ENCODE measurements at regions not wholly inside any gene's neighbourhood (a gene's known extent, or its start where the extent isn't known, plus 50 kb on each side); places are given as distances from the start of the nearest gene placed in this dataset.

GRCh38 chr18:41700416-41700815, 254.6 kb upstream of the PIK3C3 start:
- TF ChIP-seq STAT1 (IDR thresholded peaks at IDR 0.05; ENCODE audit: unreplicated experiment) (no peak), ZNF331 (CRISPR knock-in tag; IDR thresholded peaks at IDR 0.05; ENCODE audit: low read depth) (no peak), CTCF (conservative IDR thresholded peaks at IDR 0.05; ENCODE audit: low read depth in 2 of 2) (no peak), JUNB (IDR thresholded peaks at IDR 0.05; ENCODE audit: unreplicated experiment) (no peak), POLR2AphosphoS5 (IDR thresholded peaks at IDR 0.05; ENCODE audit: low read depth) (no peak), CREB1 (CRISPR knock-in tag; IDR thresholded peaks at IDR 0.05; ENCODE audit: low read depth) (no peak), EZH2 (IDR thresholded peaks at IDR 0.05; ENCODE audit: low read depth, unreplicated experiment) (no peak), ZNF114 (CRISPR knock-in tag; IDR thresholded peaks at IDR 0.05) (no peak), EZH2phosphoT487 (IDR thresholded peaks at IDR 0.05; ENCODE audit: unreplicated experiment) (no peak), NANOG (IDR thresholded peaks at IDR 0.05; ENCODE audit: borderline replicate concordance) (no peak), ETS1 (IDR thresholded peaks at IDR 0.05) (no peak), ZNF462 (CRISPR knock-in tag; IDR thresholded peaks at IDR 0.05) (no peak), REST (IDR thresholded peaks at IDR 0.05; ENCODE audit: unreplicated experiment) (no peak)

More at GRCh38 chr18:41700416-41700815, 254.6 kb upstream of the PIK3C3 start:
- Histone ChIP-seq H4K20me1 (replicated peaks; ENCODE audit: insufficient read depth) (no peaks in the 10 kb centered on the region), H3F3A (replicated peaks; ENCODE audit: low read depth) (no peaks in the 10 kb centered on the region), H3K4me2 (no peak overlapping the region), H3K4me3 (no peak overlapping the region), H3K27me3 (ENCODE audit: insufficient read depth) (no peaks in the 10 kb centered on the region), H3K27ac (ENCODE audit: low read depth) (no peak overlapping the region), H3K79me2 (replicated peaks; ENCODE audit: insufficient read depth) (no peaks in the 10 kb centered on the region), H2AFZ (no peak overlapping the region), H3K9me2 (ENCODE audit: insufficient read depth) (no peaks in the 10 kb centered on the region), H3K36me3 (ENCODE audit: insufficient read depth) (no peaks in the 10 kb centered on the region), H3K4me1 (ENCODE audit: insufficient read depth) (no peaks in the 10 kb centered on the region)
- ATAC-seq, result no peak
- Mint-ChIP-seq H3K4me1 (peaks cover 9% of the 10 kb centered on the region; the same call in 2 of the 3 replicates), H3K9me3 (no peaks in the 10 kb centered on the region), H3K27me3 (ENCODE audit: insufficient read depth, low read depth, poor library complexity) (no peaks in the 10 kb centered on the region), H3K36me3 (ENCODE audit: low read depth) (no peaks in the 10 kb centered on the region), H3K27ac (no peak overlapping the region), H3K4me3 (no peak overlapping the region)
- DNase-seq (ENCODE audit: low spot score), result no peak

Data from GM23338 (cell line).